ENCODE measurements at regions not wholly inside any gene's neighbourhood (a gene's known extent, or its start where the extent isn't known, plus 50 kb on each side); places are given as distances from the start of the nearest gene placed in this dataset.

DNA sequence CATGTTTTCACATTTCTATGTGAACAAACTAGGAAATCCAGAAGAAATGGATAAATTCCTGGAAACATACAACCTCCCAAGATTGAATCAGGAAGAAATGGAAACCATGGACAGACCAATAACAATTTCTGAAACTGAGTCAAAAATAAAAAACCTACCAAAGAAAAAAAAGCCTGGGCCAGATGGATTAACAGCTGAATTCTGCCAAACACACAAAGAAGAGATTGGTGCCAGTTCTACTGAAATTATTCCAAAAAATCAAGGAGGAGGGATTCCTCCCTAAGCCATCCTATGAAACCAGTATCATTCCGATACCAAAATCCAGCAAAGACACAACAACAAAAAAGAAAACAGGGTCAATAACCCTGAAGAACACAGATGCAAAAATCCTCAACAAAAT lies 166.9 kb upstream of the FBXL7 start:
- Histone ChIP-seq H3K4me3 (no peak overlapping the region), H3K4me1 (replicated peaks in 1 of 2; ENCODE audit: control insufficient read depth in 2 of 2, insufficient read depth in 2 of 2, low read length in 2 of 2) (no peaks in the 10 kb centered on the region), H3K9ac (ENCODE audit: insufficient read depth in 1 of 2, low read depth in 2 of 2, low read length in 2 of 2) (no peak overlapping the region), H3K9me3 (replicated peaks; ENCODE audit: control insufficient read depth, insufficient read depth, low read depth, low read length) (no peaks in the 10 kb centered on the region), H3K4me2 (ENCODE audit: insufficient read depth, low read length) (no peak overlapping the region), H3K79me2 (ENCODE audit: control insufficient read depth, insufficient read depth, low read length) (no peaks in the 10 kb centered on the region), H3K9me1 (ENCODE audit: control insufficient read depth, insufficient read depth, low read length) (no peaks in the 10 kb centered on the region), H2AFZ (ENCODE audit: low read depth, low read length) (no peak overlapping the region), H3K27ac (ENCODE audit: extremely low read depth, low read depth, low read length) (no peak overlapping the region), H3K36me3 (ENCODE audit: control insufficient read depth, insufficient read depth, low read length) (no peaks in the 10 kb centered on the region), H3K27me3 (ENCODE audit: control insufficient read depth in 2 of 2, insufficient read depth in 2 of 2, low read length in 2 of 2) (no peaks in the 10 kb centered on the region), H4K20me1 (replicated peaks; ENCODE audit: control insufficient read depth, insufficient read depth, low read length) (no peaks in the 10 kb centered on the region)
- TF ChIP-seq ZNF140 (CRISPR knock-in tag; IDR thresholded peaks at IDR 0.05) (no peak), THAP7 (CRISPR knock-in tag; IDR thresholded peaks at IDR 0.05) (no peak), ZFP30 (CRISPR knock-in tag; IDR thresholded peaks at IDR 0.05; ENCODE audit: borderline replicate concordance) (no peak), ZNF764 (CRISPR knock-in tag; IDR thresholded peaks at IDR 0.05; ENCODE audit: low read depth) (no peak), WHSC1 (IDR thresholded peaks at IDR 0.05; ENCODE audit: low read length) (no peak), ZSCAN29 (IDR thresholded peaks at IDR 0.05) (no peak), ZEB2 (IDR thresholded peaks at IDR 0.05) (no peak), CREM (IDR thresholded peaks at IDR 0.05; ENCODE audit: low read depth) (no peak), PPARD (CRISPR knock-in tag; IDR thresholded peaks at IDR 0.05) (no peak), PTBP1 (IDR thresholded peaks at IDR 0.05; ENCODE audit: low read depth, low read length) (no peak)
- TF ChIP-seq, protein P1, sequence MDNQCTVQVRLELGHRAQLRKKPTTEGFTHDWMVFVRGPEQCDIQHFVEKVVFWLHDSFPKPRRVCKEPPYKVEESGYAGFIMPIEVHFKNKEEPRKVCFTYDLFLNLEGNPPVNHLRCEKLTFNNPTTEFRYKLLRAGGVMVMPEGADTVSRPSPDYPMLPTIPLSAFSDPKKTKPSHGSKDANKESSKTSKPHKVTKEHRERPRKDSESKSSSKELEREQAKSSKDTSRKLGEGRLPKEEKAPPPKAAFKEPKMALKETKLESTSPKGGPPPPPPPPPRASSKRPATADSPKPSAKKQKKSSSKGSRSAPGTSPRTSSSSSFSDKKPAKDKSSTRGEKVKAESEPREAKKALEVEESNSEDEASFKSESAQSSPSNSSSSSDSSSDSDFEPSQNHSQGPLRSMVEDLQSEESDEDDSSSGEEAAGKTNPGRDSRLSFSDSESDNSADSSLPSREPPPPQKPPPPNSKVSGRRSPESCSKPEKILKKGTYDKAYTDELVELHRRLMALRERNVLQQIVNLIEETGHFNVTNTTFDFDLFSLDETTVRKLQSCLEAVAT (IDR thresholded peaks at IDR 0.05), result no peak
- FAIRE-seq (no peak), DNase-seq (ENCODE audit: extremely low read depth in 1 of 4, low spot score in 3 of 4) (no peak), ATAC-seq (no peak)
- POLR2A ChIA-PET, result no interaction called here
- 0% methylated on average over 1 of the region's 1 CpG for WGBS (ENCODE audit: insufficient coverage, low coverage, missing lambda C conversion rate)
- in situ Hi-C loops (cut with MboI) (no loop called here), intact Hi-C loops (cut with micrococcal nuclease) (no loop called here)
- BruUV-seq (replicated peaks), result no TSS peak
- CTCF ChIA-PET (ENCODE audit: low intra/inter-chr PET ratio), result no interaction called here

All from K562 (cell line).